ENCODE measurements at regions not wholly inside any gene's neighbourhood (a gene's known extent, or its start where the extent isn't known, plus 50 kb on each side); places are given as distances from the start of the nearest gene placed in this dataset.

GRCh38 chr18:49677762-49678413 lies 116.0 kb downstream of the LIPG start:
- no peak for TF ChIP-seq POLR2A (IDR thresholded peaks at IDR 0.05; ENCODE audit: low read depth, low read length)
- TF ChIP-seq TAF1 (IDR thresholded peaks at IDR 0.05; ENCODE audit: low read depth, low read length), result no peak
- no peak for TF ChIP-seq POLR2AphosphoS5 (IDR thresholded peaks at IDR 0.05; ENCODE audit: low read depth, low read length)

Data from GM12891 (cell line).